Mesendoderm (in vitro differentiated cells): ENCODE measurements at regions not wholly inside any gene's neighbourhood (a gene's known extent, or its start where the extent isn't known, plus 50 kb on each side); places are given as distances from the start of the nearest gene placed in this dataset.

ENCODE experiments used
- DNase-seq: peaks from one replicate; pipeline ENCODE4 v3.0.0; 2013
- H2AK5ac ChIP-seq: 2 replicates; pipeline ENCODE4 v1.6.1; 2013; ENCODE audit warnings: low read length, inconsistent platforms
- H2BK120ac ChIP-seq: 2 replicates; pipeline ENCODE4 v1.6.1; 2013; ENCODE audit warnings: low read depth, mild to moderate bottlenecking, low read length, moderate library complexity, mixed read lengths
- H2BK15ac ChIP-seq: replicated peaks from 2 replicates; pipeline ENCODE4 v1.6.1; 2013; ENCODE audit warnings: low read depth, mild to moderate bottlenecking, moderate library complexity
- H2BK5ac ChIP-seq: 2 replicates; pipeline ENCODE4 v1.6.1; 2013; ENCODE audit warnings: low read length, inconsistent platforms
- H3K18ac ChIP-seq: 2 replicates; pipeline ENCODE4 v1.6.1; 2013; ENCODE audit warnings: mild to moderate bottlenecking, low read length, mixed read lengths
- H3K23ac ChIP-seq: one replicate; pipeline ENCODE4 v1.6.1; 2013; ENCODE audit warnings: low read length
- H3K27ac ChIP-seq: 2 replicates; pipeline ENCODE4 v1.5.1; 2013; ENCODE audit warnings: low read depth, mild to moderate bottlenecking, inconsistent platforms, low read length, moderate library complexity
- H3K27me3 ChIP-seq: 2 replicates; pipeline ENCODE4 v1.6.1; 2013; ENCODE audit warnings: low read length, control low read depth, mild to moderate bottlenecking, inconsistent platforms; ENCODE audit not compliant: insufficient read depth, poor library complexity
- H3K36me3 ChIP-seq: 2 replicates; pipeline ENCODE4 v1.6.1; 2013; ENCODE audit warnings: low read length, inconsistent platforms; ENCODE audit not compliant: control insufficient read depth, insufficient read depth
- H3K4ac ChIP-seq: one replicate; pipeline ENCODE4 v1.6.1; 2013; ENCODE audit warnings: low read depth, mild to moderate bottlenecking, low read length, moderate library complexity
- H3K4me1 ChIP-seq: 2 replicates; pipeline ENCODE4 v1.6.1; 2013; ENCODE audit warnings: low read depth, low read length, inconsistent platforms; ENCODE audit not compliant: control insufficient read depth
- H3K4me2 ChIP-seq: 2 replicates; pipeline ENCODE4 v1.6.1; 2013; ENCODE audit warnings: low read length
- H3K4me3 ChIP-seq: 2 replicates; pipeline ENCODE4 v1.5.1; 2013; ENCODE audit warnings: mild to moderate bottlenecking, low read length
- H3K56ac ChIP-seq: one replicate; pipeline ENCODE4 v1.6.1; 2013; ENCODE audit warnings: low read length
- H3K79me1 ChIP-seq: 2 replicates; pipeline ENCODE4 v1.6.1; 2013; ENCODE audit warnings: low read length, inconsistent platforms
- H3K79me2 ChIP-seq: 2 replicates; pipeline ENCODE4 v1.6.1; 2013; ENCODE audit warnings: mild to moderate bottlenecking, low read length; ENCODE audit not compliant: control insufficient read depth, insufficient read depth
- H3K9ac ChIP-seq: 2 replicates; pipeline ENCODE4 v1.6.1; 2013; ENCODE audit warnings: low read length, inconsistent platforms
- H4K5ac ChIP-seq: one replicate; pipeline ENCODE4 v1.6.1; 2013; ENCODE audit warnings: low read length
- H4K8ac ChIP-seq: one replicate; pipeline ENCODE4 v1.6.1; 2013; ENCODE audit warnings: low read depth, mild to moderate bottlenecking, control low read depth, low read length, moderate library complexity
- WGBS: extraction: QIAGEN DNeasy Blood & Tissue Kit; methylation state at CpG from one replicate; pipeline ENCODE4 v1.1.7; 2013; ENCODE audit warnings: low lambda C conversion rate, missing lambda C conversion rate; ENCODE audit not compliant: insufficient coverage; ENCODE audit errors: extremely low coverage; 5-methylcytosine and 5-hydroxymethylcytosine counted together

DNA sequence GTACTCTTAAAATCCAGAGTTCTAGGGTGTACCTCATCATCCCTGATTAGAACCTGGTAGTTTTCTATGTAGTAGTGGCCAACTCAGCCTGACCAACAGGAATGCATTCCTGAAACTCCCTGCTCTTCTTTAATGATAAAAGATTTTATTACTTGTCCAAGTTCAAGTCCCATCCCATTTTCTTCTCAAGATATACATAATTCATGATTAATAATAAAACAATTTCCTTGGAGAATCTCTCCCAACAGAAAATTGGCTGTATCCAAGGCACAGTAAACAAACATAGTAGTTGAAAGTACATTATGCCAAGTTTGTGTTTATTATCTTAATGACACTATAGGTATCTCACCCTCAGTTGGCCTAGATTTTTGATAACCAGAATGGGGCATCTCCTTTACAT is 714.1 kb upstream of the ADAMTS5 start:
- Histone ChIP-seq H2BK5ac (no peak overlapping the region), H3K79me1 (no peaks in the 10 kb centered on the region), H3K36me3 (no peaks in the 10 kb centered on the region), H3K27ac (no peak overlapping the region), H3K4me3 (no peak overlapping the region), H3K4me1 (no peaks in the 10 kb centered on the region), H3K56ac (no peak overlapping the region), H2BK15ac (no peak overlapping the region), H4K5ac (no peak overlapping the region), H3K27me3 (no peaks in the 10 kb centered on the region), H3K4me2 (no peak overlapping the region), H3K79me2 (no peaks in the 10 kb centered on the region), H3K4ac (no peak overlapping the region), H2AK5ac (no peak overlapping the region), H4K8ac (no peak overlapping the region), H2BK120ac (no peak overlapping the region), H3K23ac (no peak overlapping the region), H3K18ac (no peak overlapping the region), H3K9ac (no peak overlapping the region)
- no peak for DNase-seq

DNA sequence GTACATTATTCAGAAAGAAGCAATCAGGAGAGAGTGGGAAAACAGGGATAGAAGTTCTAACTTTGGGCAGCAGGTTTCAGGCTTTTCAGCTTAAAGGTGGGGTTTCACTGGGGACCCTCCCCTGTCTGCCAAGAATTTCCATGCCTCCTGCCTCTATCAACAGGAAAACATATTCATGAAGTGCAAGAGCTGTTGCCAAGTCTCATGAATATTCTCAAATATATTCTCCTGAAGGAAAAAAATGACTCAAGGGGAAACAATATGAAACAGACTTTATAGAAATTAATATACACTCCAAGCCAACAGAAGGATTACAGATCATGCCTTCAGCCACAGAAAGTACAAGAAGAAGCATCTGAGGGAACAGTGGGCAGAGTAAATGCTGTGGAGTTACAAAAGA is 713.3 kb upstream of the ADAMTS5 start:
- Histone ChIP-seq H2AK5ac (no peak overlapping the region), H2BK5ac (no peak overlapping the region), H3K4me1 (no peaks in the 10 kb centered on the region), H4K5ac (no peak overlapping the region), H3K18ac (no peak overlapping the region), H3K79me1 (no peaks in the 10 kb centered on the region), H3K4me3 (no peak overlapping the region), H3K56ac (no peak overlapping the region), H3K23ac (no peak overlapping the region), H2BK120ac (no peak overlapping the region), H3K79me2 (no peaks in the 10 kb centered on the region), H3K9ac (no peak overlapping the region), H3K4ac (no peak overlapping the region), H2BK15ac (no peak overlapping the region), H3K27ac (no peak overlapping the region), H3K4me2 (no peak overlapping the region), H3K27me3 (no peaks in the 10 kb centered on the region), H3K36me3 (no peaks in the 10 kb centered on the region), H4K8ac (no peak overlapping the region)
- DNase-seq: no peak

DNA sequence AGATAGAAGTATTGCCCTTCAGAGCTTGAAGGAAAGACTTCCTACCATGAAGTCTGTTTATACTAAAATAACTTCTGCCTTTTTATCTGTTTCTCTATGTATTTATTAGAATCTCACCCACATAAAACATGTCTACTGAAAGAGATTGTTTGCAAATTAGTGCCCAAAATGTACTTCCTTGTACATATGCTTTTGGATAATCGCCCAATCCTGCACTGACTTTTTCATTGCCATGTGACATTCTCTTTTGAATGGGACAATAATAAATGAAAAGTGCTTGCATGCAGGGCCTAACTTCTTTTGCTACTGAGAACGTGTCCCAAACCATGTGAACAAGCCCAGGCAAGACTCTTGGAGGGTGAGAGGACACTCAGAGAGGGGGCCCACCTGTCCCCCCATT is 711.6 kb upstream of the ADAMTS5 start:
- no peak for DNase-seq
- H3K18ac ChIP-seq: no peak overlapping the region
- no peak overlapping the region for H4K8ac ChIP-seq
- H2BK120ac ChIP-seq: no peak overlapping the region
- H2BK15ac ChIP-seq: no peak overlapping the region
- H3K9ac ChIP-seq: no peak overlapping the region
- H3K79me1 ChIP-seq: no peaks in the 10 kb centered on the region
- no peak overlapping the region for H3K4me3 ChIP-seq
- no peak overlapping the region for H4K5ac ChIP-seq
- no peak overlapping the region for H3K4me2 ChIP-seq
- no peak overlapping the region for H2BK5ac ChIP-seq
- no peaks in the 10 kb centered on the region for H3K36me3 ChIP-seq
- H3K27ac ChIP-seq: no peak overlapping the region
- no peak overlapping the region for H3K23ac ChIP-seq
- no peaks in the 10 kb centered on the region for H3K27me3 ChIP-seq
- H2AK5ac ChIP-seq: no peak overlapping the region
- H3K56ac ChIP-seq: no peak overlapping the region
- H3K4ac ChIP-seq: no peak overlapping the region
- H3K79me2 ChIP-seq: no peaks in the 10 kb centered on the region
- WGBS: no CpG with 5 or more reads among the region's 2 CpGs
- no peaks in the 10 kb centered on the region for H3K4me1 ChIP-seq

DNA sequence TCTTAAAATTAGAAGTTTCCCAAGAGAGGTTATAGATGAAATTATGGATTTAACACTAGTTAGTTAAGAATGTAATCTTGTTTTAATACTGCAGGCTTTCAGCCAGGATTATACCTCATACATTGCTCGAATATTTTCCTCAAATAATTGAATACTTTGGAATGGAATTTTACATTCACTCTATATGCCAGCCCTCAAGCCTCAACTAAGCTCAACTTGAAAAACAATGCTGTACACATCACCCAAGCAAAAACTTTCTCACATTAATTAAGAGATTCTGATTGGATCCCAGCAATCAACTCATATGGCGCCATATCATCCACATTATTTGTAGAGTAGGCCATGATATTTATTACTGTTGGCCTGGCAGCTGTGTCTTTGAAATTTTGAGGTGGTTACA is 710.7 kb upstream of the ADAMTS5 start:
- Histone ChIP-seq H2AK5ac (no peak overlapping the region), H3K56ac (no peak overlapping the region), H2BK15ac (no peak overlapping the region), H3K9ac (no peak overlapping the region), H3K23ac (no peak overlapping the region), H3K79me1 (no peaks in the 10 kb centered on the region), H3K36me3 (no peaks in the 10 kb centered on the region), H2BK120ac (no peak overlapping the region), H3K27me3 (no peaks in the 10 kb centered on the region), H3K4me1 (no peaks in the 10 kb centered on the region), H3K27ac (no peak overlapping the region), H3K18ac (no peak overlapping the region), H2BK5ac (no peak overlapping the region), H3K4ac (no peak overlapping the region), H3K79me2 (no peaks in the 10 kb centered on the region), H4K8ac (no peak overlapping the region), H4K5ac (no peak overlapping the region), H3K4me3 (no peak overlapping the region), H3K4me2 (no peak overlapping the region)
- WGBS: no CpG with 5 or more reads among the region's 2 CpGs
- DNase-seq: no peak

DNA sequence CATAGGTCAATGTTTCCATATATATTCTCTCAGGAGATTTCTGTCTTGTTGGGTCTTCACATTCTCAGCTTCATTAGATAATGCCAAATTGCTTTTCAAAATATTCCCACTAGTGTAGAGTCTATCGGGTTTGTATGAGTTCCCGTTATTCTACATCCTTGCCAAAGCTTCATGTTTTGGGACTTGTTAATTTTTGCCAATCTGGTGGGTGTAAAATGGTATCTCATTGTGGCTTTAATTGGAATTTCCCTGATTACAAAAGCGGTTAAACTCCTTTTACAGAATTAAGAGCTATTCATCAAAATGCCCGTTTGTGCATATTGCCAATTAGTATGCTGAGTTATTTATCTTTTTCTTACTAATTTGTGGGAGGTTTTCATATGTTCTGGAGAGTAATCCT is 708.4 kb upstream of the ADAMTS5 start:
- WGBS: no CpG with 5 or more reads among the region's 4 CpGs
- Histone ChIP-seq H3K4me1 (no peaks in the 10 kb centered on the region), H3K18ac (no peak overlapping the region), H4K5ac (no peak overlapping the region), H2BK15ac (no peak overlapping the region), H3K79me2 (no peaks in the 10 kb centered on the region), H3K4ac (no peak overlapping the region), H3K36me3 (no peaks in the 10 kb centered on the region), H2BK120ac (no peak overlapping the region), H3K27me3 (no peaks in the 10 kb centered on the region), H3K27ac (no peak overlapping the region), H3K9ac (no peak overlapping the region), H3K79me1 (no peaks in the 10 kb centered on the region), H3K23ac (no peak overlapping the region), H2AK5ac (no peak overlapping the region), H2BK5ac (no peak overlapping the region), H3K4me3 (no peak overlapping the region), H3K4me2 (no peak overlapping the region), H4K8ac (no peak overlapping the region), H3K56ac (no peak overlapping the region)
- DNase-seq: no peak

DNA sequence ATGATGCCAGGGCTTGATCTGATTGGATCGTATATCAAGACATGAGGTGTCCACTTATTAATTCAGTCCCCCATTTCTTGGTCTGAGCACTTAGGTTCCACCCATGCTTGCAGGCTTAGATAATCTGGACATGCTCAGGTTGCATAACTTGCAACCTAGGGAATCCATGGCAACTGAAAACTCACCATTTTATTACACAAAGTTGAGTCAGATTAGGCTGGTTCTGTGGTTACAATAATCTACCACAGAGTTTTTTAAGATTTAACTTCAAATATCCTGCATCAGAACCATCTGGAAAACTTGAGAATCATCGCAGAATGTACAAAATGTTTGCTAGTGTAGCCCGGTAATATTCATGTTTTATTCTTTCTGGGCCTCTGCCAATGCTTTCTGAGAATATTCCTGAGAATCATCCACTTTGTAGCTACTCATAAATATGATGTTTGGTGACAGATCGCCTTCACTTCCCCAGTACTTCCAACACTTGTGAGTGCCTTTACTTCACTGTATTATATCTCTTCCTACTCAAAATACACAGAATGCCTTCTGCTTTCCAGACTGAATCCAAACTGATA is 707.2 kb upstream of the ADAMTS5 start:
- no CpG with 5 or more reads among the region's 4 CpGs for WGBS
- Histone ChIP-seq H3K79me2 (no peaks in the 10 kb centered on the region), H3K56ac (no peak overlapping the region), H3K18ac (no peak overlapping the region), H3K27ac (no peak overlapping the region), H3K27me3 (no peaks in the 10 kb centered on the region), H3K36me3 (no peaks in the 10 kb centered on the region), H3K4ac (no peak overlapping the region), H4K5ac (no peak overlapping the region), H3K4me2 (no peak overlapping the region), H2AK5ac (no peak overlapping the region), H3K9ac (no peak overlapping the region), H3K23ac (no peak overlapping the region), H3K79me1 (no peaks in the 10 kb centered on the region), H2BK15ac (no peak overlapping the region), H4K8ac (no peak overlapping the region), H2BK120ac (no peak overlapping the region), H3K4me3 (no peak overlapping the region), H2BK5ac (no peak overlapping the region), H3K4me1 (no peaks in the 10 kb centered on the region)
- DNase-seq: no peak
